Astrocyte (in vitro differentiated cells and primary cell): ENCODE measurements at regions not wholly inside any gene's neighbourhood (a gene's known extent, or its start where the extent isn't known, plus 50 kb on each side); places are given as distances from the start of the nearest gene placed in this dataset.

ENCODE experiments used
- CTCF ChIP-seq: IDR thresholded peaks from 2 replicates; pipeline ENCODE4 v1.5.1; 2011; ENCODE audit warnings: low read depth, mild to moderate bottlenecking, inconsistent platforms, low read length, moderate library complexity; ENCODE audit not compliant: insufficient read depth
- EZH2 ChIP-seq: IDR thresholded peaks from 2 replicates; pipeline ENCODE4 v1.6.1; 2012; ENCODE audit warnings: mild to moderate bottlenecking, low read length, inconsistent platforms; ENCODE audit not compliant: insufficient read depth

DNA sequence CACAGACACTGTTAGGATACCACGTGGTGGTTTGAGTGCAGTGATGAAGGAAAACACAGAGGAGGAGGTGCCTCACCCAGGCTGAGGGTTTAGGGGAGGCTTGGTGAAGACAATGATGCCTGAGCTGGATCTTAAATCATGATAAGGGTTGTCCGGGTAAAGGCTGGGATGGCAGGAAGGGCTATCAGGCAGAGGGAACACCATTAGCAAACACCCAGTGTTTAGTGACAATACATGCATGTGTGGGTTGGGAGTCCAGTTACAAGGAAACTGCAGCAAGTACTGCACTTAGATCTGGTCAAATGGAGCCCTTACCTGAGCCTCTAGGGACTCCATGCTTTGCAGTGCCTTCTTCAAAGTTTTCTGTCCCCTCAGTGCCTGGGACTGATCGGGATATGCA lies 79.8 kb upstream of the MBOAT2 start:
- no peak for TF ChIP-seq CTCF
- no peak for TF ChIP-seq EZH2
